ENCODE measurements at regions not wholly inside any gene's neighbourhood (a gene's known extent, or its start where the extent isn't known, plus 50 kb on each side); places are given as distances from the start of the nearest gene placed in this dataset.

- Histone ChIP-seq H3K79me1 (ENCODE audit: insufficient read depth, low read depth, low read length, poor library complexity, severe bottlenecking) (no peaks in the 10 kb centered on the region), H2BK20ac (ENCODE audit: low read depth, low read length, poor library complexity, severe bottlenecking) (no peak overlapping the region), H2AK5ac (ENCODE audit: insufficient read length, low read length) (no peak overlapping the region), H3K4ac (ENCODE audit: low read depth, low read length) (no peak overlapping the region), H2BK12ac (ENCODE audit: insufficient read length, low read depth, low read length) (no peak overlapping the region), H3K18ac (ENCODE audit: insufficient read length, low read depth, low read length) (no peak overlapping the region), H3K56ac (ENCODE audit: insufficient read length, low read depth, low read length) (no peak overlapping the region), H4K5ac (ENCODE audit: insufficient read length, low read depth, low read length) (no peak overlapping the region), H4K8ac (replicated peaks; ENCODE audit: insufficient read length, low read depth, low read length) (no peak overlapping the region), H3K23ac (ENCODE audit: insufficient read length, low read depth, low read length) (no peak overlapping the region), H4K91ac (ENCODE audit: insufficient read length, low read depth, low read length) (no peak overlapping the region), H2BK120ac (ENCODE audit: low read depth, low read length, poor library complexity, severe bottlenecking) (no peak overlapping the region), H3K4me1 (ENCODE audit: insufficient read depth, low read length) (no peaks in the 10 kb centered on the region), H2BK5ac (ENCODE audit: insufficient read length, low read length) (no peak overlapping the region), H3K27me3 (ENCODE audit: insufficient read depth, low read length) (no peaks in the 10 kb centered on the region), H3K23me2 (ENCODE audit: insufficient read length, low read depth, low read length, poor library complexity, severe bottlenecking) (no peaks in the 10 kb centered on the region), H3K4me2 (ENCODE audit: insufficient read depth, insufficient read length, low read length) (no peak overlapping the region), H3T11ph (ENCODE audit: low read length) (no peak overlapping the region), H2BK15ac (ENCODE audit: low read depth, low read length) (no peak overlapping the region), H3K9ac (ENCODE audit: extremely low read depth, insufficient read length, low read length) (no peak overlapping the region), H2AFZ (ENCODE audit: low read length) (no peak overlapping the region), H3K14ac (ENCODE audit: insufficient read depth, low read length) (no peak overlapping the region), H3K9me3 (ENCODE audit: control insufficient read depth, low read depth, low read length) (no peaks in the 10 kb centered on the region), H3K27ac (ENCODE audit: insufficient read length, low read depth, low read length) (no peak overlapping the region), H4K20me1 (ENCODE audit: control insufficient read depth, insufficient read depth, insufficient read length) (no peaks in the 10 kb centered on the region), H3K79me2 (ENCODE audit: insufficient read depth, low read length) (no peaks in the 10 kb centered on the region)
- TF ChIP-seq CTCF (conservative IDR thresholded peaks at IDR 0.05) = no peak
- Mint-ChIP-seq H3K27ac (no peak overlapping the region), H3K27me3 (ENCODE audit: low read depth) (no peaks in the 10 kb centered on the region), H3K4me1 (no peaks in the 10 kb centered on the region), H3K4me3 (no peak overlapping the region), H3K36me3 (ENCODE audit: insufficient read depth in 1 of 3, low read depth in 3 of 3) (peaks cover 0 to 5% (median 2%) of the 10 kb centered on the region in 3 experiments; a peak in 3 of 7 replicates), H3K9me3 (peaks cover 3 to 4% of the 10 kb centered on the region in 2 experiments; a peak in 3 of 5 replicates)
- DNase-seq = no peak
- no CpG with 5 or more reads among the region's 3 CpGs for WGBS (ENCODE audit: extremely low coverage, insufficient read length, low lambda C conversion rate)
These were observed 441.5 kb upstream of the PCDH20 start for GRCh38 chr13:61857198-61857597.
